ENCODE measurements at regions not wholly inside any gene's neighbourhood (a gene's known extent, or its start where the extent isn't known, plus 50 kb on each side); places are given as distances from the start of the nearest gene placed in this dataset.
"Not testable (repeated sequence)": the region's sequence is repeated elsewhere in the genome, so short reads cannot be mapped to it uniquely, and the experiment has no call there.

- DNase-seq = peak; percentile 78
These were observed 136.1 kb upstream of the CLINT1 start for GRCh38 chr5:157994906-157995519.

- DNase-seq = peak; percentile 63
These were observed 135.2 kb upstream of the CLINT1 start for GRCh38 chr5:157993986-157994691.

- DNase-seq = no peak
These were observed 134.3 kb upstream of the CLINT1 start for GRCh38 chr5:157993201-157993600.

- DNase-seq = no peak
These were observed 131.7 kb upstream of the CLINT1 start for GRCh38 chr5:157990583-157991181.

GRCh38 chr5:157989296-157989695 lies 130.4 kb upstream of the CLINT1 start:
- no peak for DNase-seq

GRCh38 chr5:157987259-157987658 lies 128.3 kb upstream of the CLINT1 start:
- no peak for DNase-seq

- DNase-seq = no peak
These were observed 127.6 kb upstream of the CLINT1 start for GRCh38 chr5:157986431-157986990.

- no peak for DNase-seq
These were observed 125.7 kb upstream of the CLINT1 start for GRCh38 chr5:157984611-157985010.

GRCh38 chr5:157983906-157984551 lies 125.1 kb upstream of the CLINT1 start:
- no peak for DNase-seq

GRCh38 chr5:157978061-157978460 lies 119.1 kb upstream of the CLINT1 start:
- no peak for DNase-seq

- no peak for DNase-seq
These were observed 117.5 kb upstream of the CLINT1 start for GRCh38 chr5:157976429-157976828.

GRCh38 chr5:157972579-157972978 lies 113.6 kb upstream of the CLINT1 start:
- no peak for DNase-seq

GRCh38 chr5:157971571-157972216 lies 112.7 kb upstream of the CLINT1 start:
- no peak for DNase-seq

- not testable (repeated sequence) for DNase-seq
These were observed 109.6 kb upstream of the CLINT1 start for GRCh38 chr5:157968570-157968969.

GRCh38 chr5:157965989-157966388 lies 107.0 kb upstream of the CLINT1 start:
- no peak for DNase-seq

GRCh38 chr5:157965040-157965678 lies 106.2 kb upstream of the CLINT1 start:
- DNase-seq = no peak

- DNase-seq = no peak
These were observed 104.8 kb upstream of the CLINT1 start for GRCh38 chr5:157963761-157964160.

- no peak for DNase-seq
These were observed 104.3 kb upstream of the CLINT1 start for GRCh38 chr5:157963244-157963643.

- not testable (repeated sequence) for DNase-seq
These were observed 103.7 kb upstream of the CLINT1 start for GRCh38 chr5:157962686-157963085.

- DNase-seq = no peak
These were observed 103.1 kb upstream of the CLINT1 start for GRCh38 chr5:157961896-157962590.

- DNase-seq = no peak
These were observed 102.2 kb upstream of the CLINT1 start for GRCh38 chr5:157961176-157961575.

- no peak for DNase-seq
These were observed 100.4 kb upstream of the CLINT1 start for GRCh38 chr5:157959370-157959769.
